ENCODE measurements at regions not wholly inside any gene's neighbourhood (a gene's known extent, or its start where the extent isn't known, plus 50 kb on each side); places are given as distances from the start of the nearest gene placed in this dataset.
A peak's percentile ranks its signal among the peaks of the same experiment; 100 is the strongest.

GRCh38 chr12:124370851-124371250 is 76.0 kb downstream of the RFLNA start:
- Mint-ChIP-seq H3K27ac (no peak overlapping the region), H3K9me3 (no peaks in the 10 kb centered on the region), H3K36me3 (ENCODE audit: low read depth) (peaks cover 27% of the 10 kb centered on the region), H3K4me1 (no peaks in the 10 kb centered on the region), H3K4me3 (no peak overlapping the region), H3K27me3 (ENCODE audit: insufficient read depth) (no peaks in the 10 kb centered on the region)
- H3K27me3 ChIP-seq (ENCODE audit: control insufficient read depth, insufficient read depth, low read length, poor library complexity, severe bottlenecking) = no peaks in the 10 kb centered on the region
- H3K9me3 ChIP-seq (ENCODE audit: control insufficient read depth, low read length) = no peaks in the 10 kb centered on the region
- no peak overlapping the region for H3K4me3 ChIP-seq (ENCODE audit: low read length)
- no peak for DNase-seq
- H3K9ac ChIP-seq (ENCODE audit: extremely low read depth, low read length, poor library complexity, severe bottlenecking) = no peak overlapping the region
- 95 to 100% methylated on average over 3 to 7 of the region's 7 CpGs for WGBS, 2 experiments (ENCODE audit: insufficient coverage in 1 of 2, insufficient read length in 1 of 2)
- H3K4me1 ChIP-seq (ENCODE audit: control insufficient read depth, insufficient read depth, low read length) = no peaks in the 10 kb centered on the region
- no peak for TF ChIP-seq CTCF (conservative IDR thresholded peaks at IDR 0.05)
- H3K36me3 ChIP-seq (ENCODE audit: control insufficient read depth, insufficient read depth, low read length) = peaks cover 7% of the 10 kb centered on the region
- no peak overlapping the region for H3K27ac ChIP-seq (ENCODE audit: low read depth, low read length)

GRCh38 chr12:124370384-124370783 is 75.5 kb downstream of the RFLNA start:
- Mint-ChIP-seq H3K27me3 (ENCODE audit: insufficient read depth) (no peaks in the 10 kb centered on the region), H3K4me1 (no peaks in the 10 kb centered on the region), H3K36me3 (ENCODE audit: low read depth) (peaks cover 27% of the 10 kb centered on the region), H3K4me3 (no peak overlapping the region), H3K9me3 (no peaks in the 10 kb centered on the region), H3K27ac (no peak overlapping the region)
- H3K27ac ChIP-seq (ENCODE audit: low read depth, low read length) = no peak overlapping the region
- H3K9me3 ChIP-seq (ENCODE audit: control insufficient read depth, low read length) = no peaks in the 10 kb centered on the region
- H3K9ac ChIP-seq (ENCODE audit: extremely low read depth, low read length, poor library complexity, severe bottlenecking) = no peak overlapping the region
- H3K4me3 ChIP-seq (ENCODE audit: low read length) = no peak overlapping the region
- no peaks in the 10 kb centered on the region for H3K27me3 ChIP-seq (ENCODE audit: control insufficient read depth, insufficient read depth, low read length, poor library complexity, severe bottlenecking)
- peaks cover 7% of the 10 kb centered on the region for H3K36me3 ChIP-seq (ENCODE audit: control insufficient read depth, insufficient read depth, low read length)
- TF ChIP-seq CTCF (conservative IDR thresholded peaks at IDR 0.05) = no peak
- H3K4me1 ChIP-seq (ENCODE audit: control insufficient read depth, insufficient read depth, low read length) = no peaks in the 10 kb centered on the region
- no peak for DNase-seq
- WGBS, 2 experiments (ENCODE audit: insufficient coverage in 1 of 2, insufficient read length in 1 of 2) = 93 to 97% methylated on average over 5 to 7 of the region's 7 CpGs

GRCh38 chr12:124369827-124370378 is 75.0 kb downstream of the RFLNA start:
- peaks cover 7% of the 10 kb centered on the region for H3K36me3 ChIP-seq (ENCODE audit: control insufficient read depth, insufficient read depth, low read length)
- Mint-ChIP-seq H3K4me3 (no peak overlapping the region), H3K4me1 (no peaks in the 10 kb centered on the region), H3K36me3 (ENCODE audit: low read depth) (peaks cover 22% of the 10 kb centered on the region), H3K9me3 (no peaks in the 10 kb centered on the region), H3K27ac (no peak overlapping the region), H3K27me3 (ENCODE audit: insufficient read depth) (no peaks in the 10 kb centered on the region)
- H3K9ac ChIP-seq (ENCODE audit: extremely low read depth, low read length, poor library complexity, severe bottlenecking) = no peak overlapping the region
- 93 to 97% methylated on average over 16 to 20 of the region's 20 CpGs for WGBS, 2 experiments (ENCODE audit: insufficient coverage in 1 of 2, insufficient read length in 1 of 2)
- H3K27me3 ChIP-seq (ENCODE audit: control insufficient read depth, insufficient read depth, low read length, poor library complexity, severe bottlenecking) = no peaks in the 10 kb centered on the region
- peak overlapping the region; percentile 57 for H3K27ac ChIP-seq (ENCODE audit: low read depth, low read length)
- no peaks in the 10 kb centered on the region for H3K9me3 ChIP-seq (ENCODE audit: control insufficient read depth, low read length)
- no peak overlapping the region for H3K4me3 ChIP-seq (ENCODE audit: low read length)
- TF ChIP-seq CTCF (conservative IDR thresholded peaks at IDR 0.05) = no peak
- no peak for DNase-seq
- H3K4me1 ChIP-seq (ENCODE audit: control insufficient read depth, insufficient read depth, low read length) = no peaks in the 10 kb centered on the region

All from endodermal cell (in vitro differentiated cells).